GM13977 (cell line): ENCODE measurements at regions not wholly inside any gene's neighbourhood (a gene's known extent, or its start where the extent isn't known, plus 50 kb on each side); places are given as distances from the start of the nearest gene placed in this dataset.

Experiments
- DNase-seq: peaks from one replicate; pipeline ENCODE4 v3.0.0; 2012; ENCODE audit warnings: low spot score
- in situ Hi-C: fragments of 300-500 bp; cut with MboI; formaldehyde crosslinking; loops from one replicate; pipeline ENCODE4 v1.12.0; 2022; ENCODE audit warnings: low sequenced_read_pairs, low pct_unique_long_range_greater_than_20kb, mixed read lengths, inconsistent platforms; ENCODE audit not compliant: unreplicated experiment
- TF ChIP-seq, protein P1 (sequence below): IDR thresholded peaks from 2 replicates; pipeline ENCODE4 v1.5.1; 2012; ENCODE audit warnings: mild to moderate bottlenecking, control low read depth; ENCODE audit not compliant: insufficient read depth; ENCODE audit errors: extremely low read depth, missing control alignments

DNA sequence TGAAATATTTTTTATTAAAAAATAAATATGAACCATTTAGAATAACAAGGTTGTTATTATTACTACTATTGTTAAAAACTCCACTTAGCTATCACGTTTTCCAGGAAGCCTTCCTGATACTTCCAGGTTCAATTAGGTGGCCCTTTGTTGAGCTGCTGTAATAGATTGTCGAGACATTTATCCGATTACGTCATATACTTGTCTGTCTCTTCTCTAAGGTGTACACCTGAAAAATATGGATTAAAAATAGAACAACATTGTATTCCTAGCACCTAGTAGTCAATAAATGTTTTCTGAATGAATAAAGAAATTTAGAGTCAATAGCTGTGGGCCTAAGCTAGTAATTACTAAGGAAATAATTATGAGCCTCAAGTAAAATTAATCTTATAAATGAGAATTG lies 359.6 kb downstream of the RNF144B start:
- TF ChIP-seq, protein P1, sequence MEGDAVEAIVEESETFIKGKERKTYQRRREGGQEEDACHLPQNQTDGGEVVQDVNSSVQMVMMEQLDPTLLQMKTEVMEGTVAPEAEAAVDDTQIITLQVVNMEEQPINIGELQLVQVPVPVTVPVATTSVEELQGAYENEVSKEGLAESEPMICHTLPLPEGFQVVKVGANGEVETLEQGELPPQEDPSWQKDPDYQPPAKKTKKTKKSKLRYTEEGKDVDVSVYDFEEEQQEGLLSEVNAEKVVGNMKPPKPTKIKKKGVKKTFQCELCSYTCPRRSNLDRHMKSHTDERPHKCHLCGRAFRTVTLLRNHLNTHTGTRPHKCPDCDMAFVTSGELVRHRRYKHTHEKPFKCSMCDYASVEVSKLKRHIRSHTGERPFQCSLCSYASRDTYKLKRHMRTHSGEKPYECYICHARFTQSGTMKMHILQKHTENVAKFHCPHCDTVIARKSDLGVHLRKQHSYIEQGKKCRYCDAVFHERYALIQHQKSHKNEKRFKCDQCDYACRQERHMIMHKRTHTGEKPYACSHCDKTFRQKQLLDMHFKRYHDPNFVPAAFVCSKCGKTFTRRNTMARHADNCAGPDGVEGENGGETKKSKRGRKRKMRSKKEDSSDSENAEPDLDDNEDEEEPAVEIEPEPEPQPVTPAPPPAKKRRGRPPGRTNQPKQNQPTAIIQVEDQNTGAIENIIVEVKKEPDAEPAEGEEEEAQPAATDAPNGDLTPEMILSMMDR: no peak
- in situ Hi-C loops: no loop called here
- no peak for DNase-seq

DNA sequence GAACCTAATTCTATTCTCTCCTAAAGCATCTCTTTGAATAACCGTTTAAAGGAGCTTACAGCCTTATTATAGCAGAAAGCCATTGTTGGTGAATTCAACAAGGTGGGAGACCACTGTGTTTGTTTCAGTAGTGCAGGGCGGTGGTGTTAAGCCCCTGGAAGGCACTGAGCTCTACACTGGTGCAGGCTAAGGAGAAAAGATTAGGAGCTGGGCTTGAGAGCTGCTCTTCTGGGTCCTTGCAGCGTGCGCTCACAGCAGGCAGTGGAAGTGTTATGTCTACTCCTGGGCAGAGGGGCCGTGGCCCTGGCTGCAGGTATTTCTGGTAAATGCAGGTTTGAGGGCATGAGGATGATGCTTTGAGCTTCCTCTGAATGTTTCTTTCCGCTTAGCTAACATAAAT lies 361.2 kb downstream of the RNF144B start:
- TF ChIP-seq, protein P1: no peak

DNA sequence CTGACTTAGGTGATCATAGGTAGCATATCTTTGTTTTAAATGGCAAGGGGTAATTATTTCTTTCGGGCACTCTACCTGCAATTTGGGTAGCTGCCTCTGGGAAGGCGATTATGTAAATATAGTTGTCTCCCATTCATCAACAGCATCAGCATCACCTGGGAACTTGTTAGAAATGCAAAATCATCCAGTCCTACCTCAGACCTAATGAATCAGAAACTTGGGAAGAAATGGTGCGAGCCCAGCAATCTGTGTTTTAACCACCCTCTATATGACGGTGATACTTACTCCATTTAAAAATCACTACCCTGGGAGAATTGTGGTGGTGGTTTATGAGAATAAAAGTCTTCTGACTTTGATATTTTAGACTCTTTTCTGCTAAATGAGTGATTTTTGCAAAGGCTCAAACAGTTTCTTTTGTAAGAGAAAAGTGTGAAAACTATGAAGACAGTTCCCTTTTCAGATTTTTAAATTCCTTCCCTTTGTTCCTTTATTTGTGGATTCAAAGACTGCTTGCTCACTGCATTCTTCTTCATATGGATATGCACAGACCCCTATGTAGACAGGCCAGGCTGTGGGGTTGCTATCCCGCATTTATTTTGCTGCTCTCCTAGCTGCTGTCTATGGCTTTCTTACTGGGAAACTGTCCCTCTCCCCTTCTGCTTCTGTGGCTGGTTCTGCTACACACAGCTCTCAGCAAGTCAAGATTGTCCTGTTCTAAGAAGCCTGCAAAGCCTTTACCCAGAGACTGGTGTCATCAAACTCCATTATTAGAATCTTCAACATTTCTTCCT lies 365.3 kb downstream of the RNF144B start:
- TF ChIP-seq, protein P1: no peak
- DNase-seq: no peak
- in situ Hi-C loops: no loop called here

More for the DNA sequence above, 361.2 kb downstream of the RNF144B start:
- in situ Hi-C loops: no loop called here
- no peak for DNase-seq

DNA sequence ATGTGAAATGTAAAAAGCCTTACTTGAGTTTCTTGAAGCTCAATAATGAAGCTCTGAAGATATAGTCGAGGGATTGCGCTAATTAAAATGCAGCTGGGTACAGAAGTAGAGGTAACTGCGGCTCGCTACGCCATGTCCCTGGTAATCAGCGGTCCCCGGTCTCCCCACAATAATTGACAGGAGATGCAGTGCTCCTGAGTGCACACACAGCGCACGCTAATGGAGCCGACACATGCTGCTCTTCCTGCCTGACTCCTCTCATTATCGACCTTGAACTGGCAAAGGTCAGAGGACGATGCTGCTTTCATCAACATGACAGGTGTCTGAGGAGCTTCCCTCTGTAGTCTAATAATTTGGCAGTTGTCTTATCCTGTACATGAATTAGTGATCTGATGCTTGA lies 365.9 kb downstream of the RNF144B start:
- no peak for DNase-seq
- in situ Hi-C loops: no loop called here
- TF ChIP-seq, protein P1: no peak

DNA sequence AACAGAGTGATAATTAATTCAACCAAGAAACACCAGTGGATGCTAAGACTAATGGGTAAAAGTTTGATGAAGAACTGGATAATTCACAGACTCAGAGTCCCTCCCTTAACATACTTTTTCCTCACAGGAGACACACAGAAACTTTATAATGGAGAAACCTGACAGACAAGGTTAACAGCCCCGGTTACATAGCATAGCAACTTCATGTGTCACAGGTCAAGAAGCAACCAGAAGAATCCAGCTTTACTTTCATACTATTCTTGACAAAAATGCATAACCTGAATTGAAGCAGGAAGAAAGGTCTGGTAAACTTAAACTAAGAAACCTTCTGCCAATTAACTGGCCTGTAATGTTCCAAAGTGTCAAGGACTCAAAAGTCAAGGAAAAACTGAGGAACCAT lies 375.9 kb downstream of the RNF144B start:
- TF ChIP-seq, protein P1: no peak
- no peak for DNase-seq
- in situ Hi-C loops: no loop called here

DNA sequence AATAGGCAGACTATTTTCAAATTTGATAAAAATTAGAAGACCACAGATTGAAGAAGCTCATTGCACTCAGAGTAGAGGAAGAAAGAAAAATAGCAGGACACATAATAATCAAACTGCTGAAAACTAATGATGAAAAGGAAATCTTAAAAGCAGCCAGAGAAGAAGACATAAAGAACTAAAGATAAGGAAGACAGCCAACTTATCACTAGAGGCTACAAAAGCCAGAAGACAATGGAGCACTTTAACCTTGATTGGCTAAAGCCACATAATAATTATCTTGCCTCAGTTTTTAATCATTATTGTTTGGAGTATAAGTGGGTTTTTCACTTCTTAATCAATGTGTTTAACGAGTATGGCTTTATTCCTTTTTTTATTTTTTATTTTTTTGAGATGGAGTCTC lies 397.6 kb downstream of the RNF144B start:
- no peak for DNase-seq
- in situ Hi-C loops: no loop called here
- TF ChIP-seq, protein P1: no peak
